Kasumi-1 (cell line): ENCODE measurements at regions not wholly inside any gene's neighbourhood (a gene's known extent, or its start where the extent isn't known, plus 50 kb on each side); places are given as distances from the start of the nearest gene placed in this dataset.

Experiments
- DNase-seq, 2 experiments: peaks; one replicate each; lab custom pipeline; 2025; lab: John Stamatoyannopoulos, UW

DNA sequence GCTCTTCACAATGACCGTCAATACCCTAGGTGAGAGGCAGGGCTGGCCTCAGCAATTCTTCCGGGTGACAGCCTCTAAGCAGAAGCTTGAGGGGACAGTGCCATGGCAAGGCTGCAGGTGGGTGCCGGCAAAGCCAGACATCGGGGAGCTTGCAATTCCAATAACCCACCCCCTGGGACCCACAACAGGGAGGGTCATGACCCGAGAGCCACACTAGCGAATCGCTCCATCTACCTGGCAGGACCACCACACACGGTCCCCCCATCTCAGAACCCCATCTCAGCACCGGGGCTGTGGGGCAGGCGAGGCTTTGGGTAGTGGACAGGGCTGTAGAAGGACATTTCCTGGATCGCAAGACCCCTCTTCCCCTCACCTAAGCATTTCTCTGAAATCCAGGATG is 177.2 kb downstream of the ACKR3 start:
- DNase-seq = no peak

DNA sequence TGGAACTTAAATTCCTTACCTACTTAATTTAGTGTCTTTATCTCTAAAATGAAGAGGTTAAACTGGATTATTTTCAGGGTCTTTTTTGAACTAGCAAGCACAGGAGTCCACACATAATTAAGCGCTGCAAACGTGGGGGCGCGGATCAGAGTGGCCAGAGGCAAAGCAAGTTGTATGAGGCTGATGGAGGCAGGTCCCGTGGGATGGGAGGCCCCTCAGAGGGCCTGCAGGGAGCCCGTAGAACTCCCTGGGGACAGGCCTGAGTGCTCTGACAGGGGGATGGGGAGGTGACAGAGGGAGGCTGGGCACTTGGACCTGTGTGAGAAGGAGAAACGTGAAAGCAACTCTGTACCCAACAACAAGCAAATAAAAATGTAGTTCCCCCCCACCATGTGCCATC is 177.8 kb downstream of the ACKR3 start:
- no peak for DNase-seq

DNA sequence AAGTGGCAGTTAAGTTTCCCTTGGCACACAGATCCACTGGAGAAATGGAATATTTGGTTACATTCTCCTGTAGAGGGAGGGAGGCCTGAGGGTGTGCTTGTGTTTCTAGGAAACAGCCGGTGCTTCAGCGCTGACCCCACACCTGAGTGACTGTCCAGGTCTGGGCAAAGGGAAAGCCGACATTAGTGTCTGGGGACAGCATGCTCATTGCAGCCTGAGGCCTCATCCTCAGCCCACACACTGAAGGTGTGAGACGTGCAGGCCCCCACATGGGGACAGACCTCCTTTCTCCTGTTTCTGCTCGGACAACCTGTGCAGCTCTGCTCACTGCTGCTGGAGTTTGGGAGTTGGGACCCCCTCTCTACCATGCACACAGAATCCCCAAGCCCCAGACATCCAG is 178.3 kb downstream of the ACKR3 start:
- DNase-seq = no peak

DNA sequence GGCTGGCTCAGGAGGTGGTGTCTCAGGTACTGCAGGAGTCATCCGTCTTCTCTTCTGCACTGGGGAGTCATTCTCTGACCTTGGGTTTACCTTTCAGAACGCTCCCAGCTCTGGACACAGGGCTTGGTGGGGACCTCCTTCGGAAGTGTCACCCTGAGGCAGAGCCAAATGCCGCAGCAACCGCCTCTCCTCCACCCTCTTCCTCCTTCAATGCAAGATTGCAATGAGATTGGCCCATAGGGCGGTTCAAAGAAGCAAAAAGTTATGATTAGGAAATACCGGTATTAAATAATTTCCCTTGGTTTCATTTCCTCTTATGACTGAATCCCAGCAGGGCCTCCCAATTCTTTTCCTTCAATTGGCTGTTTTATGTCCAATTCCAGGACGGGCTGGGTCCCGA is 178.8 kb downstream of the ACKR3 start:
- DNase-seq = no peak

DNA sequence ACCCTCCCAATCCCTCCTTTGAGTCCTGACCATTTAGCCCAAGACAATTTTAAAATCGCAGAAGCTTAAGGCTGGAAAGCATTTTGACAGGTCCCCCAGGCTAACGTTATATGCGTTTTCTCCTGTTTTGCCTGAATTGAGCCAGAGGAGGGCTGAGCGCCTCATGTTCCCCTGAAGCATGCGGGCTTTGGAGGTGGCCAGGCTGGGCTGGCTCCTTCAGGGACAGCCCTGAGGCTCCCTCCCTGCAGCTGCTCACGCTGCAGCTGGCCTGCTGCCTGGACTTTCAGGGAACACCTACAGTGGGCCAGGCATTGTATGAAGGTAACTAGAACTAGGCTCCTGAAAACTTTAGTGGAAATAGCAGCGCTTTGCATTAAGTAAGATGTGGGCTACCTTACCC is 179.2 kb downstream of the ACKR3 start:
- DNase-seq = no peak

- no peak for DNase-seq
Observed at GRCh38 chr2:236749346-236749745, 179.7 kb downstream of the ACKR3 start.

- no peak for DNase-seq
Observed at GRCh38 chr2:236752096-236752495, 182.5 kb downstream of the ACKR3 start.

DNA sequence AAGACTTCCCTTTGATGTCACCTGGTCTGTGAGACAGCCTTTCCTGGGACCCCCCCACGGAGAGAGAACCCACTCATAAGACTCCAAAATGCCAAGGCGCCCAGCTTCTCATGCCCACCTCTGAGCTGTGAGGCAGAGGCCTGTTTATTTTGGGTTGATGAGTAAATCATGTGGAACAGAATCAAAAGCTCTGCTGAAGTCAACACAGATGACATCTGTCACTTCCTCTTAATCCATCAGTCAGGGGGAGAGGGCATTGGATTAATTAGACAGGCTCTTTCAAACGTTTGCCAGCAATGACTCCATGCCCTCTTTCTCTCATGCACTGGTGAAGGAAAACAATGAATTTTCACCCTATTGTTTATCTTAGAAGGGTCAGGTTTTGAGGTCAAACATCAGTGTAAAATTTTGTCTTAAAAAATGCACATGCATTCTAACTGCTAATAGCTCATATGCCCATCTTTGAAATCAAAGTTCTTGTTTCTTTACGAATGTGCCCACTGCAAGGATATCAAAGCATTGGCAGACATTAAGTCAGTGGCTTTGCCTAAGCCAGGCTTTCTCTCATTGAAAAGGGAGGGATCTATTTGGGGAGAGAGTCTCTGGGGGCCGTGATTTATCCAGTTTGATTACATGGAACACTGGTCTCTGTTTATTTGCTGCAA is 184.1 kb downstream of the ACKR3 start:
- no peak for DNase-seq

GRCh38 chr2:236754271-236754944 is 184.8 kb downstream of the ACKR3 start:
- no peak for DNase-seq

DNA sequence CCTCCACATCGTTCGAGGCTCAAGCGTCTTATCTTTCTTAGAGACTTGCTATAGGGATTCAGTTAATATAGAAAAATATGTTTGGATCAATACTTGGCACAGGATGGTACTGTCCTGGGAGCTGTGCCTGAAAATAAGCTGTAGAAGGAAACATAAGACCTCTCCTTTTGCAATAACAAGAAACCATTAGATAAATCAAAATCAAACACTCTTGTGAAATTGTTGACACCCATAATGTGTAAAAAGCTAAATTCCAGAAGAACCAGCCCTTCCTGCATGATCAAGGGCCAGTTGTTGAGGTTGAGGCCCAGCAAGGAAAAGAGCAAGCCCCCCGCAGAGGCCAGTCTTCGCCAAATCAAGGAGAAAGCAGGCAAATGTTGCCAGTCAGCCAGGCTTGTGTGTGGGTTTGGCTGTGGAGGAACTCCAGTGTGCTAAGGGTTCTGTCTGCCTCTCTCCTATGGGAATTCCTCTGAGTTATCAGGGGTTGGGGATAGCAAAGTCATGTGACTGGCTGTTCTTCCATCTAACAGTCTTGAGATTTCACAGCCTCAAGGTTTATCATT is 185.7 kb downstream of the ACKR3 start:
- no peak for DNase-seq

DNA sequence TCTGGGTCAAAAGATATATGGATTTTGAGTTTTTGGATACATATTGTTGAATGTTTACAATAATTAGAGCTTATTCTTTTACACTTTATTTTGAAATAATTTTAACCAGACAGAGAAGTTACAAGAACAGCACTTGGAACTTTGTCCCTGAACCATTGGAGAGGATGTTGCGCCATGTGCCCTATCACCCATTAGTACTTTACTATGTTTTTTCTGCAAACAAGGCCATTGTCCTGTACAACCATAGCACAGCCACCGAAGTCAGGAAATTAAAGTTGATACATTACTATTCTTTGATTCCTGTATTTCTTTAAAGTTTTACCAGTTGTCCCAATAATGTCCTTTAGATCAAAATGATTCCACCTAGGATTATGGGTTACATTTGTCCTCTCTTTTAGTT is 188.8 kb downstream of the ACKR3 start:
- DNase-seq = no peak

DNA sequence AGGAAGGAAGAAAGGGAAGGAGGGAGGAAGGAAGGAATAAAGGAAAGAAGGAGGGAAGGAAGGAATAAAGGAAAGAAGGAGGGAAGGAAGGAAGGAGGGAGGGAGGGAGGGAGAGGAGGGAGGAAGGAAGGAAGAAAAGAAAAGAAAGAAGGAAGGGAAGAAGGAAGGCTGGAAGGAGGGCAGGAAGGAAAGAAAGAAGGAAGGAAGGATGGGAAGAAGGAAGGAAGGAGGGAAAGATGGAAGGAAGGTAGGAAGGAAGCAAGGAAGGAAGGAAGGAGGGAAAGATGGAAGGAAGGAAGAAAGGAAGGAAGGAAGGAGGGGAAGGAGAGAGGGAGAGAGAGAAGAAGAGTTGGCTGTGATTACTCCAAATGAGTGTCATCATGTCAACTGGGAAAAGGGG is 190.6 kb downstream of the ACKR3 start:
- DNase-seq = no peak

DNA sequence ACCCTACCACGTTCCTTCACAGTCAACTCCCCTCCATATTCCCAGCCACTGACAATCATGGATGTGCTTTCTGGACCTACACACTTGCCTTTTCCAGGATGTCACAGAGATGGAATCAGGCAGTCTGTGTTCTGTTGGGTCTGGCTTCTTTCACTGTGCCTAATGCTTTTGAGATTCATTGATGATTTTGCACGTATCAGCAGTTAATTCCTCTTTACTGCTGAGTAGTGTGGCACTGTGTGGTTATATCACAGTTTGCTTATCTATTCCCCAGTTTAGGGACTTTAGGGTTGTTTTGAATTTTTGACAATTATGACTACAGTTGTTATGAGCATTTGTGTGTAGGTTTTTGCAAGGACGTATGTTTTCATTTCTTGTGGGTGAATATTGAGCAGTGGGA is 191.7 kb downstream of the ACKR3 start:
- DNase-seq = no peak

- no peak for DNase-seq
Observed at GRCh38 chr2:236762628-236763027, 193.0 kb downstream of the ACKR3 start.

GRCh38 chr2:236763857-236764256 is 194.2 kb downstream of the ACKR3 start:
- no peak for DNase-seq

GRCh38 chr2:236764716-236765115 is 195.1 kb downstream of the ACKR3 start:
- no peak for DNase-seq

DNA sequence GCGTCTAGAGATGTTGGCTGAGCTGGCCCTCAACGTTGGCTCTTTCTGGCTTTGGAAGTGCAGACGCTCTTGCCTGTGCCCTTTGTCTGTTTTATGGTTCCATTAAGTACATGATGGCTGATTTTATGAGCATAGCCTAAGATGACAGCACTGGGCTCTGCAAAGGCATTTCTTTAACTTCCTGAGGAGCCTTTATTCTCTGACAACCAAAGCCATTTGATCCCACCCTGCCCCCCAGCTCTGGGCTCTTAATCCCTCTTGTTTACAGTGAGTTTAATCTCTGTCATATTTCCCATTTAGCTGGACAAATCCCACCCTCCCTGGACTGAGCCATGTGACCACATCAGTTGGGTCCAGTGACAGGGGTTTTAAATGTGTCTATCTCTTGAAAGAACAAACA is 195.9 kb downstream of the ACKR3 start:
- no peak for DNase-seq

- DNase-seq = no peak
Observed at GRCh38 chr2:236766850-236767249, 197.2 kb downstream of the ACKR3 start.

- no peak for DNase-seq
Observed at GRCh38 chr2:236767941-236768340, 198.3 kb downstream of the ACKR3 start.

- DNase-seq = no peak
Observed at GRCh38 chr2:236768393-236769140, 198.9 kb downstream of the ACKR3 start.

- DNase-seq = no peak
Observed at GRCh38 chr2:236769981-236770671, 200.5 kb downstream of the ACKR3 start.

DNA sequence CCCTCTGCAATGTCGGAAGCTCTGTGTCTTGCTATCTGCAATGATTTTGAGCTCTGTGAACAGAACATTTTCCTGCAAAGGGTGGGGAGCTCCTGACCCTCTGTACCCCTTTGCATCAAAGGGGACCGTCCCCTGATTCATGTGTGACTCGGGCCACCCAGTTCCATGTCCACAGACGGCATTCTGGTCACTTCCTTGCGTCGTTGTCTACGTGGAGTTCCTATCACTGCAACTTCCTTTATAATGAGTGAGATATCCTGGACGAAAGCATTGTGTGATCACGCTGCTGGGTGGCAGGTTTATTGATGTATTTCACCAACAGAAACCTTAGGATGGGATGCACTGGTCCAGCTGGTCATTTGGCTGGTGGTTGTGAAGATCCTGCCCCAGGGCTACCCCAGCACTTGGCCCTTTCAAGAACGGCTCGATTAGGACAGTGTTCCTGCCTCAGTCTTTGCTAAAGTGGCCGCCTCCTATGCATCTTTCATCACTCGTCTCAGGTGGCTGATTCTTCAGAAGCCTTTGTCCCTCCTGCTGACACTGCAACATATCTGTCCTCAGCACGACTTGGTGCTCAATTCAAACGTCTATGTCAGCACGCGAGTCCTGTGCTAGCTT is 202.7 kb downstream of the ACKR3 start:
- no peak for DNase-seq
